ENCODE measurements at regions not wholly inside any gene's neighbourhood (a gene's known extent, or its start where the extent isn't known, plus 50 kb on each side); places are given as distances from the start of the nearest gene placed in this dataset.

GRCh38 chr7:68556537-68556936 lies 1041.7 kb upstream of the AUTS2 start:
- no peak for TF ChIP-seq CTCF (IDR thresholded peaks at IDR 0.05)
- no peak for TF ChIP-seq POLR2AphosphoS5 (IDR thresholded peaks at IDR 0.05)
- TF ChIP-seq POLR2A (IDR thresholded peaks at IDR 0.05), result no peak
